HepG2 (cell line): ENCODE measurements at regions not wholly inside any gene's neighbourhood (a gene's known extent, or its start where the extent isn't known, plus 50 kb on each side); places are given as distances from the start of the nearest gene placed in this dataset.

ENCODE experiments used
- CREM ChIP-seq, 2 experiments: sonication (generic) in 1 of 2; formaldehyde crosslinking in 1 of 2; IDR thresholded peaks; 2 replicates each; pipeline versions ENCODE4 v1.4.0 to v1.6.1; 2016 to 2020; ENCODE audit warnings: antibody characterized with exemption in 1 of 2, mild to moderate bottlenecking in 1 of 2, missing genetic modification reagents in 1 of 2
- LBX2 ChIP-seq: sonication (generic); formaldehyde crosslinking; IDR thresholded peaks from 2 replicates; pipeline ENCODE4 v1.5.0; 2020; ENCODE audit warnings: missing genetic modification reagents, mild to moderate bottlenecking, borderline replicate concordance
- MAFK ChIP-seq, 2 experiments: IDR thresholded peaks in 1 of 2; conservative IDR thresholded peaks in 1 of 2; 2 replicates each; pipeline ENCODE4 v1.6.1; 2011; ENCODE audit warnings: improper control_type of control experiment in 2 of 2, low read length in 2 of 2
- MEF2D ChIP-seq: sonication (generic); formaldehyde crosslinking; IDR thresholded peaks from 2 replicates; pipeline ENCODE4 v1.5.1; 2020; ENCODE audit warnings: mild to moderate bottlenecking, missing genetic modification reagents
- NFIC ChIP-seq: IDR thresholded peaks from 2 replicates; pipeline ENCODE4 v1.6.1; 2012; ENCODE audit warnings: mild to moderate bottlenecking, low read length, inconsistent platforms
- RAD21 ChIP-seq: fragments of 450-650 bp; formaldehyde crosslinking; IDR thresholded peaks from 2 replicates; pipeline ENCODE4 v1.5.0; 2020; ENCODE audit warnings: mild to moderate bottlenecking
- TCF7L2 ChIP-seq: IDR thresholded peaks from 2 replicates; pipeline ENCODE4 v1.6.1; 2011; ENCODE audit warnings: mild to moderate bottlenecking, low read depth, low read length, moderate library complexity
- ZNF350 ChIP-seq: sonication (generic); formaldehyde crosslinking; IDR thresholded peaks from 2 replicates; pipeline ENCODE4 v1.4.0; 2020; ENCODE audit warnings: mild to moderate bottlenecking, low read depth, missing genetic modification reagents, borderline replicate concordance
- ZNF510 ChIP-seq: sonication (generic); formaldehyde crosslinking; IDR thresholded peaks from 2 replicates; pipeline ENCODE4 v1.4.0; 2020; ENCODE audit warnings: low read depth, mild to moderate bottlenecking, missing genetic modification reagents
- TF ChIP-seq, protein P1 (sequence below): sonication (generic); formaldehyde crosslinking; IDR thresholded peaks from 2 replicates; pipeline ENCODE4 v1.5.1; 2020; ENCODE audit warnings: missing genetic modification reagents, mild to moderate bottlenecking, borderline replicate concordance
- TF ChIP-seq, protein P2 (sequence below): sonication (generic); formaldehyde crosslinking; IDR thresholded peaks from 2 replicates; pipeline ENCODE4 v1.4.0; 2020; ENCODE audit warnings: missing genetic modification reagents

DNA sequence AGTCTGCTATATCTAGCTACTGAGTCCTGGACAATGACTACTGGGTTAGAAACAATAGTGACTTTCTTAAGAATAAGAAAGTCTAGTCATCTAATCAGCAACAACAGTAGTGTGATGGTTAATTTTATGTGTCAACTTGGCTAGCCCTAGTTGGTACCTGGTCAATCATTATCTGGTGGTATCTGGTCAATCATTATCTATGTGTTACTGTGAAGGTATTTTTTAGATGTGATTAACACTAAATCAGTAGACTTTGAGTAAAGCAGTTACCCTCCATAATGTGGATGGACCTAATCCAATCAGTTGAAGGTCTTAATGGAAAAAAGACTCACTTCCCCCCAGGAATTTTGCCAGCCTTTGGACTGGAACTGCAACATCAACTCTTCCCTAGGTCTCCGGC, 312.6 kb downstream of the SIPA1L2 start:
- TF ChIP-seq LBX2 (CRISPR knock-in tag) (no peak), TCF7L2 (no peak), ZNF510 (CRISPR knock-in tag) (no peak), RAD21 (no peak), MAFK (conservative IDR thresholded peaks at IDR 0.05 in 1 of 2, IDR thresholded peaks at IDR 0.05 in 1 of 2; ENCODE audit: low read length in 2 of 2) (no peak), MEF2D (CRISPR knock-in tag) (no peak), CREM (IDR thresholded peaks at IDR 0.05) (no peak), CREM (CRISPR knock-in tag; IDR thresholded peaks at IDR 0.05) (no peak), NFIC (no peak), ZNF350 (CRISPR knock-in tag) (no peak)
- TF ChIP-seq, protein P1, sequence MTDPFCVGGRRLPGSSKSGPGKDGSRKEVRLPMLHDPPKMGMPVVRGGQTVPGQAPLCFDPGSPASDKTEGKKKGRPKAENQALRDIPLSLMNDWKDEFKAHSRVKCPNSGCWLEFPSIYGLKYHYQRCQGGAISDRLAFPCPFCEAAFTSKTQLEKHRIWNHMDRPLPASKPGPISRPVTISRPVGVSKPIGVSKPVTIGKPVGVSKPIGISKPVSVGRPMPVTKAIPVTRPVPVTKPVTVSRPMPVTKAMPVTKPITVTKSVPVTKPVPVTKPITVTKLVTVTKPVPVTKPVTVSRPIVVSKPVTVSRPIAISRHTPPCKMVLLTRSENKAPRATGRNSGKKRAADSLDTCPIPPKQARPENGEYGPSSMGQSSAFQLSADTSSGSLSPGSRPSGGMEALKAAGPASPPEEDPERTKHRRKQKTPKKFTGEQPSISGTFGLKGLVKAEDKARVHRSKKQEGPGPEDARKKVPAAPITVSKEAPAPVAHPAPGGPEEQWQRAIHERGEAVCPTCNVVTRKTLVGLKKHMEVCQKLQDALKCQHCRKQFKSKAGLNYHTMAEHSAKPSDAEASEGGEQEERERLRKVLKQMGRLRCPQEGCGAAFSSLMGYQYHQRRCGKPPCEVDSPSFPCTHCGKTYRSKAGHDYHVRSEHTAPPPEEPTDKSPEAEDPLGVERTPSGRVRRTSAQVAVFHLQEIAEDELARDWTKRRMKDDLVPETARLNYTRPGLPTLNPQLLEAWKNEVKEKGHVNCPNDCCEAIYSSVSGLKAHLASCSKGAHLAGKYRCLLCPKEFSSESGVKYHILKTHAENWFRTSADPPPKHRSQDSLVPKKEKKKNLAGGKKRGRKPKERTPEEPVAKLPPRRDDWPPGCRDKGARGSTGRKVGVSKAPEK: no peak
- TF ChIP-seq, protein P2, sequence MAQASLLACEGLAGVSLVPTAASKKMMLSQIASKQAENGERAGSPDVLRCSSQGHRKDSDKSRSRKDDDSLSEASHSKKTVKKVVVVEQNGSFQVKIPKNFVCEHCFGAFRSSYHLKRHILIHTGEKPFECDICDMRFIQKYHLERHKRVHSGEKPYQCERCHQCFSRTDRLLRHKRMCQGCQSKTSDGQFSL (CRISPR knock-in tag): no peak
